Retinal pigment epithelial cell (primary cell): ENCODE measurements at regions not wholly inside any gene's neighbourhood (a gene's known extent, or its start where the extent isn't known, plus 50 kb on each side); places are given as distances from the start of the nearest gene placed in this dataset.

ENCODE experiments used
- DNase-seq: peaks from one replicate; pipeline ENCODE4 v3.0.0-alpha.2; 2010; ENCODE audit warnings: low read depth
- H3K4me3 ChIP-seq: 2 replicates; pipeline ENCODE4 v1.5.1; 2011; ENCODE audit warnings: mild to moderate bottlenecking, low read length, control low read depth, moderate library complexity
- CTCF ChIP-seq: conservative IDR thresholded peaks from 2 replicates; pipeline ENCODE4 v1.5.1; 2011; ENCODE audit warnings: low read depth, low read length, control low read depth, inconsistent platforms

DNA sequence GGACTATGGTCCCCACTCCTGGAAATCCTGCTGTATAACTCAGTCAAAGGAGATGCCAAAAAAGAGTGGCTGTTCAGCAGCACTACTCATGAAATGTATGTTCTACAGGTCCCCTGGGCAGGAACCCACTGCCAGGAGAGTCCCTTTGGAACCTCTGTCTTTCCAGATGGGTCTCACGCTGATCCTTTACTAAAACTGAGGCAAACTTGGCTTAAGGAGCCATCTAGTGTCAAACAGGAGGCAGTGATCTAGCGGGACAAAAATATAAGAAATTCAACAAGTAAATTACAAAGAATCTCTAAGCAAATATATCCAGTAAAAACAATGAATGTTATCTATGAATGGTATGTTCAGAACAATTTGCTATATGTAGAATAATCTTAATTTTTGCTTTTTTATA is 80.5 kb upstream of the PRMT6 start:
- TF ChIP-seq CTCF = peak; percentile 6
- no peak for DNase-seq
- no peak overlapping the region for H3K4me3 ChIP-seq

DNA sequence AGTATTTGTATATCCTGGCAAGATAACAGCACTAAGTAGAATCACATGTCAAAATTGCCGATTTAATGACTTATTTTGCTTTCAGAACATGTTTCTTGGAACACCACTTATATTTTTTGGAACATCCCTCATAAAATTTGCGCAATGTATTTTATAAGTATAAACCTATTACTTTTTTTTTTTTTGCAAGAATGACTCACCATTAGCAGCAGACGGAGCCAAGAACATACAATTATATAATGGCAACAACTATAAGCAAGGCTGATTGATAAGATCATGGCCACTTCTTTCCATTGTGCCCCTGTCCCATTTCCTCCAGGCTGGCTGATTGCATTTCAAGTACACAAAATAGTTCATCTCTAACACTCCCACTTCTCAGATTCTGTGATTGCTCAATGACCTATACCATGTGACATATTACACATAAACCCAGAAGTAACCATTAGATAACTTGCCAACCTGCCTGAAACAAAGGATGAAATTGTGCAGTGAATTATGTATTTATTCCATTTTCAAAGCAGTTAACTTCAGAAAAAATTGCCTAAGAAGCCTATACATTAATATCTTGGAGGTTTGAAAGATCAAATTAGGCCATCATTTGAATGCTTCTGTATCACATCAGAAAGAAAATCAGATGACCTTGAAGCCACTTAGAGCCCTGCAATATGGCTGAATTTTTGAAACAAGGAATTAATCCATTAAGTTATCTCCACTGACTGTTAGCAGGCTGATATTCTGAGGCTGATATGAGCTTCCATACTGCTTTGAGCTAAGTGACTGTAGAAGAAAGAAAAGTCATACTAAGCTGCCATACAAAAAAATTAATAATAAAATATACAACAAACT is 77.8 kb upstream of the PRMT6 start:
- no peak for DNase-seq
- no peak overlapping the region for H3K4me3 ChIP-seq
- TF ChIP-seq CTCF = no peak

GRCh38 chr1:106979371-106979770 is 77.1 kb upstream of the PRMT6 start:
- H3K4me3 ChIP-seq = no peak overlapping the region
- no peak for DNase-seq
- no peak for TF ChIP-seq CTCF

- no peak overlapping the region for H3K4me3 ChIP-seq
- DNase-seq = no peak
- no peak for TF ChIP-seq CTCF
These were observed 76.4 kb upstream of the PRMT6 start for GRCh38 chr1:106980121-106980520.

GRCh38 chr1:106984801-106985200 is 71.7 kb upstream of the PRMT6 start:
- no peak for DNase-seq
- H3K4me3 ChIP-seq = no peak overlapping the region
- no peak for TF ChIP-seq CTCF

GRCh38 chr1:106986603-106987002 is 69.9 kb upstream of the PRMT6 start:
- no peak for DNase-seq
- no peak for TF ChIP-seq CTCF
- H3K4me3 ChIP-seq = no peak overlapping the region

GRCh38 chr1:106995970-106996369 is 60.5 kb upstream of the PRMT6 start:
- no peak overlapping the region for H3K4me3 ChIP-seq
- no peak for TF ChIP-seq CTCF
- DNase-seq = no peak
